ENCODE measurements at regions not wholly inside any gene's neighbourhood (a gene's known extent, or its start where the extent isn't known, plus 50 kb on each side); places are given as distances from the start of the nearest gene placed in this dataset.
"Not testable (repeated sequence)": the region's sequence is repeated elsewhere in the genome, so short reads cannot be mapped to it uniquely, and the experiment has no call there.

DNA sequence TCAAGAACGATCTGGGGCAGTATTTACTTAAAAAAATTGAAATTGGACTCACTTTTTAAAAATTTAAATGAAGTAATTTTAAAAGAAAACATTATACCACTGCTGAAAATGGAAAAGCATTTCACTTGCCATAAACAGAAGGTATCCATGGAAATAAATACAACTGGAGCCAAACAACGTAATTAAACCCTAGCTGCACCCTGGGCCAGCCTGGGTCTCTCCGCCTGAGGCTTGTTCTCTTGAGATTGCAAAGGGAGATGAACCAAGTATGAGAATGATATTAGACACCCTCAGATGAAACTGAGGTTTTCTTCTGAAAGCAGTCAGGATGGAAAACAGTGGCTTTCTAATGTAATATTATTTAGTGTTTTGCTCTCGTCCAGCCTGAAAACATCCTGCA lies 264.4 kb downstream of the KCNE4 start:
- intact Hi-C loops (cut with DNase I; ENCODE audit: low total_unique reads), result no loop called here
- WGBS, 2 donors, result 26 to 31% methylated on average over 4 of the region's 4 CpGs
- no peak for DNase-seq (ENCODE audit: low spot score in 2 of 2)
- TF ChIP-seq, protein P1, sequence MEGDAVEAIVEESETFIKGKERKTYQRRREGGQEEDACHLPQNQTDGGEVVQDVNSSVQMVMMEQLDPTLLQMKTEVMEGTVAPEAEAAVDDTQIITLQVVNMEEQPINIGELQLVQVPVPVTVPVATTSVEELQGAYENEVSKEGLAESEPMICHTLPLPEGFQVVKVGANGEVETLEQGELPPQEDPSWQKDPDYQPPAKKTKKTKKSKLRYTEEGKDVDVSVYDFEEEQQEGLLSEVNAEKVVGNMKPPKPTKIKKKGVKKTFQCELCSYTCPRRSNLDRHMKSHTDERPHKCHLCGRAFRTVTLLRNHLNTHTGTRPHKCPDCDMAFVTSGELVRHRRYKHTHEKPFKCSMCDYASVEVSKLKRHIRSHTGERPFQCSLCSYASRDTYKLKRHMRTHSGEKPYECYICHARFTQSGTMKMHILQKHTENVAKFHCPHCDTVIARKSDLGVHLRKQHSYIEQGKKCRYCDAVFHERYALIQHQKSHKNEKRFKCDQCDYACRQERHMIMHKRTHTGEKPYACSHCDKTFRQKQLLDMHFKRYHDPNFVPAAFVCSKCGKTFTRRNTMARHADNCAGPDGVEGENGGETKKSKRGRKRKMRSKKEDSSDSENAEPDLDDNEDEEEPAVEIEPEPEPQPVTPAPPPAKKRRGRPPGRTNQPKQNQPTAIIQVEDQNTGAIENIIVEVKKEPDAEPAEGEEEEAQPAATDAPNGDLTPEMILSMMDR (IDR thresholded peaks at IDR 0.05), result no peak
- no peak for TF ChIP-seq POLR2A (IDR thresholded peaks at IDR 0.05)
- H3K4me3 ChIP-seq (ENCODE audit: low read depth, poor library complexity, severe bottlenecking), result no peak overlapping the region

DNA sequence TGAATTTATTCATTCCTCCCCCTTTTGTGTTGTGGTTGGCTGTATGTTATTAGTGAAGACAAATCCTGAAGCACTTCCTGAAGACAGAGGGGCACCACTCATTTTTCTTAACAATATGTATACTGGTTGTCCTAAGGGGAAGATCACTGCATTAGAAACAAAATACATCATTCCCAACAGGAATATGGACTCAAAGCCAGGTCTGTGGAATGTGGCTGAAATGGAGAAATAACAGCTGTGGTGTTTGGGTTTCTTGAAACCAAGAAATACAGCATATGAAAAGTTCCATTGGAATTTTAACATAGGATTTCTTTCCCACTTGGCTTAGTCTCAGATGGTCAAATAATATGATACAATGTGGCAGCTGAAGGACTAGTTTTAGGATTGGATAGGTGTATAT lies 267.6 kb downstream of the KCNE4 start:
- intact Hi-C loops (cut with DNase I; ENCODE audit: low total_unique reads), result no loop called here
- no peak overlapping the region for H3K4me3 ChIP-seq (ENCODE audit: low read depth, poor library complexity, severe bottlenecking)
- no peak for DNase-seq (ENCODE audit: low spot score in 2 of 2)
- TF ChIP-seq, protein P1 (IDR thresholded peaks at IDR 0.05), result no peak

DNA sequence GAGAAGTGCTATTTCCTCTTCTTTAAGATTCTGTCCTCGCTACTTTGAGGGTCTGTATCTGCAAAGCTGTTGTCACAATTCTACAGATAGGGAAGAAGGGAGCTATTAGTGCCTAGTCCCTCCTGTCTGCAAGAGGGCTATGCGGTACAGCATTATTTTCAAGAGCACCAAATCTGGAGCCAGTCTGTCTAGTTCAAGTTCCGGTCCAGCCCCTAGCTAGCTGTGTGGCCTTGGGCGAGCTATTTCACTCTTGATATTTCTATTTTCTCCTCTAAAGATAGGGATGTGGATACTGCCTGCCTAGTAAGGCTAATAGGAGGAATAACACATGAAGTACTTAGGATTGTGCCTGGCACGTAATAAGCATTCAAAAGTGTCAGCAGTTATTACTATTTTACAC lies 272.4 kb downstream of the KCNE4 start:
- intact Hi-C loops (cut with DNase I; ENCODE audit: low total_unique reads), result no loop called here
- DNase-seq (ENCODE audit: low spot score in 2 of 2), result no peak
- no peak overlapping the region for H3K4me3 ChIP-seq (ENCODE audit: low read depth, poor library complexity, severe bottlenecking)
- WGBS, 2 donors, result 60 to 67% methylated on average over 5 of the region's 5 CpGs
- TF ChIP-seq, protein P1 (IDR thresholded peaks at IDR 0.05), result no peak
- TF ChIP-seq POLR2A (IDR thresholded peaks at IDR 0.05), result no peak

- no peak overlapping the region for H3K4me3 ChIP-seq (ENCODE audit: low read depth, poor library complexity, severe bottlenecking)
- DNase-seq (ENCODE audit: low spot score in 2 of 2), result no peak
- 57 to 60% methylated on average over 1 of the region's 1 CpG for WGBS, 2 donors
- intact Hi-C loops (cut with DNase I; ENCODE audit: low total_unique reads), result no loop called here
- TF ChIP-seq, protein P1 (IDR thresholded peaks at IDR 0.05), result no peak
- TF ChIP-seq POLR2A (IDR thresholded peaks at IDR 0.05), result no peak
Measured at GRCh38 chr2:223328578-223328977, 273.6 kb downstream of the SCG2 start.

DNA sequence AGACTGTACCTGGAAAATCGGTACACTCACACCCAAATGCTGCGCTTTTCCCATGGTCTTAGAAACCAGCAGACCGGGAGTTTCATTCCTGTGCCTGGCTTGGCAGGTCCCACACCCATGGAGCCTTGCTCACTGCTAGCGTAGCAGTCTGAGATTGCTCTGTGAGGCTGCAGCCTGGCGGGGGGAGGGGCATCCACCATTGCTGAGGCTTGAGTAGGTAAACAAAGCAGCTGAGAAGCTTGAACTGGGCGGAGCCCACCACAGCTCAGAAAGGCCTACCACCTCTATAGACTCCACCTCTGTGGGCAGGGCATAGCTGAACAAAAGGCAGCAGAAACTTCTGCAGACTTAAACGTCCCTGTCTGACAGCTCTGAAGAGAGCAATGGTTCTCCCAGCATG lies 271.4 kb downstream of the SCG2 start:
- DNase-seq (ENCODE audit: low spot score in 2 of 2); intact Hi-C loops (cut with DNase I; ENCODE audit: low total_unique reads); H3K4me3 ChIP-seq (ENCODE audit: low read depth, poor library complexity, severe bottlenecking): not testable (repeated sequence)
- 82 to 89% methylated on average over 7 of the region's 7 CpGs for WGBS, 2 donors

GRCh38 chr2:223338016-223338415 lies 264.1 kb downstream of the SCG2 start:
- WGBS, 2 donors, result 73 to 79% methylated on average over 1 of the region's 1 CpG
- TF ChIP-seq, protein P1 (IDR thresholded peaks at IDR 0.05), result no peak
- no peak for TF ChIP-seq POLR2A (IDR thresholded peaks at IDR 0.05)
- H3K4me3 ChIP-seq (ENCODE audit: low read depth, poor library complexity, severe bottlenecking), result no peak overlapping the region
- intact Hi-C loops (cut with DNase I; ENCODE audit: low total_unique reads), result no loop called here
- no peak for DNase-seq (ENCODE audit: low spot score in 2 of 2)
